ENCODE measurements at regions not wholly inside any gene's neighbourhood (a gene's known extent, or its start where the extent isn't known, plus 50 kb on each side); places are given as distances from the start of the nearest gene placed in this dataset.

DNA sequence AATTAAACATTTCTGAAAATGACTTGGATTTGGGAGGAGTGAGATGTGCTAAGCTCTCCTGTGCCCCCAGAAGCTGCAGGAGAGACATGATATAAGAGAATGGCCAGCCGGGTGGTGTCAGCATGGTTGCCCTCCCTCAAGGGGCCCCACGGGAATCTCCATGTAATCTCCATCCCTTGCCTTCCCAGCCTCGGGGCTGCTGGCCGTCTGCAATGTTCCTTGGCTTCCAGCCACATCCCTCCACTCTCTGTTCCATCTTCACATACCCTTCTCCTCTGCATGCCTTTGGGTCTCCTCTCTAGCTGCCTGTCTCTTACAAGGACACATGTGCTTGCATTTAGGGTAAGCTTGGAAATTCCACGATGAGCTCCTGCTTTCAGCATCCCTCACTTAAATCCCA lies 172.0 kb downstream of the TSHZ3 start:
- TF ChIP-seq KDM4A (IDR thresholded peaks at IDR 0.05; ENCODE audit: low read depth, low read length, severe bottlenecking) (no peak), MAFK (IDR thresholded peaks at IDR 0.05; ENCODE audit: low read depth, low read length) (no peak), GTF2F1 (IDR thresholded peaks at IDR 0.05; ENCODE audit: borderline replicate concordance, low read depth, low read length) (no peak), SRF (IDR thresholded peaks at IDR 0.05; ENCODE audit: low read depth, low read length) (no peak), CTCF (IDR thresholded peaks at IDR 0.05; ENCODE audit: control extremely low read depth in 1 of 3, insufficient read depth in 1 of 3, low read depth in 1 of 3, low read length in 3 of 3) (no peak), POLR2A (IDR thresholded peaks at IDR 0.05; ENCODE audit: control extremely low read depth in 1 of 2, low read depth in 2 of 2, low read length in 2 of 2) (no peak)
- TF ChIP-seq, protein P1, sequence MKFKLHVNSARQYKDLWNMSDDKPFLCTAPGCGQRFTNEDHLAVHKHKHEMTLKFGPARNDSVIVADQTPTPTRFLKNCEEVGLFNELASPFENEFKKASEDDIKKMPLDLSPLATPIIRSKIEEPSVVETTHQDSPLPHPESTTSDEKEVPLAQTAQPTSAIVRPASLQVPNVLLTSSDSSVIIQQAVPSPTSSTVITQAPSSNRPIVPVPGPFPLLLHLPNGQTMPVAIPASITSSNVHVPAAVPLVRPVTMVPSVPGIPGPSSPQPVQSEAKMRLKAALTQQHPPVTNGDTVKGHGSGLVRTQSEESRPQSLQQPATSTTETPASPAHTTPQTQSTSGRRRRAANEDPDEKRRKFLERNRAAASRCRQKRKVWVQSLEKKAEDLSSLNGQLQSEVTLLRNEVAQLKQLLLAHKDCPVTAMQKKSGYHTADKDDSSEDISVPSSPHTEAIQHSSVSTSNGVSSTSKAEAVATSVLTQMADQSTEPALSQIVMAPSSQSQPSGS (IDR thresholded peaks at IDR 0.05; ENCODE audit: low read length), result no peak
